ENCODE measurements at regions not wholly inside any gene's neighbourhood (a gene's known extent, or its start where the extent isn't known, plus 50 kb on each side); places are given as distances from the start of the nearest gene placed in this dataset.

DNA sequence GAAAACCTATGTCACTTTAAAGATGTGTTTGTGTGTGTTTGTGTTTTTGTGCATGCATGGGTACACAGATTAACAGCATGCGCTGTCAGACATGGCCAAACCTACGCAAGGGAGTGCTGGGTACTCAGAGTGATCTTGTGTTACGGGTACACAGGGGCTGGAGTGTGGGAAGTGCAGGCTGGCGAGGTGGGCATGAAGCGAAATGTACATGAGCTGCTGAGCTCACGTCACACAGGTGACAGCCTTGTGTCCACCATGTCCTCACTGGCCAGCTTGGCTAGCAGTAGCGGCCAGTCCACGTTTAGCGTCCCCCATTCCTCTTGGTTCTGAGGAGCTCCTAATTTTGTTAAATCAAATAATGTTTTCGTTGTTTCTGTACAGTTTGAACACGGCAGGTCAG, 979.7 kb upstream of the TMEM132C start:
- Mint-ChIP-seq H3K27me3 (no peaks in the 10 kb centered on the region), H3K27ac (no peak overlapping the region), H3K9me3 (no peaks in the 10 kb centered on the region), H3K4me3 (no peak overlapping the region), H3K4me1 (no peaks in the 10 kb centered on the region)
- DNase-seq (no peak), ATAC-seq (no peak)

DNA sequence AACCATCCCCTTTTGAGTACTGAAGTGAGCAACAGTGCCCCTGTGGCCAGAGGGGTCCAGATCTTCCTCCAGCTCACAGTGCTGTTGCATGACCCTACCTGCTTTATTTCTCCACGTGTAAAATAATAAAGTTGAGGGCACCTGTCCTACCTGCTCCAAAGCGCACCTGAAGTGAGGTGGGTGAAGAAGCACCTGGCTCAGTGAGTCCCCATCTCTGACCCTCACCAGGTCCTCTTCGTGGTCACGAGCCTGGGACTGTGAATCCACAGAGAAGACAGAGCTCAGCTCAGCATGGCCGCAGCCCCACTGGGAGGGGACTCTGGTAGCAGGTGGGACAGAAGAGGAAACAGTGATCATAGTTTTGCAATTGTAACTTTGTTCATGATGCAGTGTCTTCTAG, 976.7 kb upstream of the TMEM132C start:
- H3K4me3 Mint-ChIP-seq = no peak overlapping the region
- peak overlapping the region in 1 of 2 donors; percentile 85 for H3K27ac Mint-ChIP-seq
- peaks cover 15% of the 10 kb centered on the region for H3K27me3 Mint-ChIP-seq
- H3K4me1 Mint-ChIP-seq = no peaks in the 10 kb centered on the region
- H3K9me3 Mint-ChIP-seq = no peaks in the 10 kb centered on the region
- ATAC-seq (no peak), DNase-seq (no peak)

DNA sequence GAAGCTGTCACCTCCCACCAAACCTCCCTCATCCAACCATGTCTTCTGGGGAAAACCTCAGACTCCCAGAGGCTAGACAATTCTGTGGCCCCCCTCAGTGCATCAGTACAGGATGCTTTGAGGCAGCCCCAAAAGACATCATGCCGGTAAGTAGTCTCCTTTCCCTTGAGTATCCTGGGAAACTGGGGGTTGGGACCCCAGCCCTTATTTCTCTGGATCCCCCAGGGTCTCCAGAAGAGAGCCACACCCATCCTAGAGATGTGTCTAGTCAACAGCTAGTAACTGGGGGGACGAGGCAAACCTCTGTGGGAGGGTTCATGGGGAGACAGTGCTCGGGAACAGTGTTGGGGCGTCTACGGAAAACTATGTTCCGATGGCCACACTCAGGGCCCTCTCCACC, 974.2 kb upstream of the TMEM132C start:
- Mint-ChIP-seq H3K27ac (no peak overlapping the region), H3K4me3 (no peak overlapping the region)

DNA sequence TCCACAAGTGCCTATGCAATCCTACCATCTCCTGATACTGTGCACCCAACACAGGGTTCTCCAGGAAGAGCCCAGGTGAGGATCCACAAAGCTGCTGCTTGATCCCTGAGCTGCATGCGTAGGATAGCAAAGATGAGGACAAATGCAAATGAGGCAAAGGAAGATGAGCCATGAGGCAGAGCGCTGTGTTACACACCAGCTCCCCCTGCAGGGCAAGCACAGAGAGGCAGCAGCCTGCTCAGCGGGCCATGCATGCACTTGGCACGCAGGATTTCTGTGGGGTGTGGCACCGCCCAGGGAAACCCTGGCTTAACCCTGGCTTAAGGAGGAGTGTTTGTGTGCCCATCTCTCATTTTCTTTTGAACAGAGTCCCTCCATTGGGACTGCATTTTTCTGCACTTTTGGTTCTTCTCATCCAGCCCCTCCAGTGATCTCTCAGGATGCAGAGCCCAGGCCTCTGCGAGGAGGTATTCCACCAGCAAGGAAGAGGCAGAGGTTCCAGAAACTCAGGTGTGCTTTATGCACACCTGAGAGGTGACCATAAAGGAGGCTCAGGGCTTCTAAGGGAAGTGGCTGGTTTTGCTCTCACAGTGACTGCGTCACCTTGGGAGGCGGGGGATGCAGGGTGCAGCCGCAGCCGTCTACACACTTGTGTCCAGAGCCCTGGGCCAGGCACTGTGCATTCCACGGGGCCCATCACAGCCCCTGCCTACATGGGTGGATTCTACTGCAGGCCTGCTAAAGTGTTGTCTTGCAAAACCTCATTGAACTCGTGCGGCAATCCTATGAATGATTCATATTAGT, 973.3 kb upstream of the TMEM132C start:
- peak; percentile 30 to 39 for DNase-seq
- Mint-ChIP-seq H3K27me3 (peaks cover 18% of the 10 kb centered on the region), H3K9me3 (no peaks in the 10 kb centered on the region), H3K27ac (no peak overlapping the region), H3K4me1 (no peaks in the 10 kb centered on the region), H3K4me3 (no peak overlapping the region)
- peak; percentile 75 for ATAC-seq

More for the DNA sequence above, 974.2 kb upstream of the TMEM132C start:
- H3K4me1 Mint-ChIP-seq = no peaks in the 10 kb centered on the region
- DNase-seq (no peak), ATAC-seq (no peak)
- peaks cover 18% of the 10 kb centered on the region for H3K27me3 Mint-ChIP-seq
- no peaks in the 10 kb centered on the region for H3K9me3 Mint-ChIP-seq

DNA sequence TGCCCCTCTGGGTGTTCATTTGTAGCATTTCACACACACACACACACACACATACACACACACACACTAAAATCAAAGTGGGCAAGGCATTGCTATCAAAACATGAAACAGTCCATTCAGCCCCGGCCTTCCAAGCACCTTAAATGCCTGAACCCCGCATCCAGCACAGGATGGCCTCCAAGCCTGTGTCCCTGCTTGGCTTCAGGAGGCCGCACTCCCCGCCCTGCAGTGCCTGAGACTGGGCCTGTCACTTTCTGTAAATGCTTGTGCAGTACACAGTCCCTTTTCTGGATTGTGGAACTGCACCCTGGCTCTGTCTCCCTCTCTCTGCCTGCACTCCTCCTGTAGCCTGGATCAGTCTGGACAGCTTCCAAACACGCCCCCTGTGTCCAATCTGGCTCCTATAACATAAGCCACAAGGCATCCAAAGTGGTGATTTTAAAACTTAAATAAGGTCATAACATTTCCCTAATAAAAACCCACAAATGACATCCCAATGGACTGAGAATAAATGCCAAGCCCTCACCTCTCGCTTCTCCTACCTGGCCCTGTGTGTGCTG, 972.2 kb upstream of the TMEM132C start:
- H3K9me3 Mint-ChIP-seq = no peaks in the 10 kb centered on the region
- H3K27ac Mint-ChIP-seq = peak overlapping the region in 1 of 2 donors; percentile 14
- H3K4me3 Mint-ChIP-seq = no peak overlapping the region
- H3K4me1 Mint-ChIP-seq = no peaks in the 10 kb centered on the region
- DNase-seq (no peak), ATAC-seq (no peak)
- H3K27me3 Mint-ChIP-seq = peaks cover 19% of the 10 kb centered on the region

DNA sequence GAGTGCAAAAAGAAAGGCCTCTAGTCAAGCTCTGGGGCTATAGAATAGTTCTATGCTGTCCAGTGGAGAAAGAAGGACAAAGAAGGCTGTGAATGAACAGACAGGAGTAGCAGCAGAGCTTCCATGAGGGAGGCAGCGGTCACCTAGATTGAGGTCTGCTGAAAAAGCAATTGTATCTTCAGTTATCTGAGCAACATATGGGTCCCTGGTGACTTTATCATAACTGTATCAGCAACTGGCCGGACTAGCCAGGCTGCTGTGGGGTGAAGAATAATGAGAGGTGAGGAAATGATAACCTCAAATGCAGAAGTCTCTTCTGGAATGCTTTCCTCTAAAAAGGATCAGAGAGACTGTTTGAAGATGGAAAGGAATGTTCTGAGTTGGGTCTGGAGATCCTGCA, 971.3 kb upstream of the TMEM132C start:
- no peak overlapping the region for H3K4me3 Mint-ChIP-seq
- no peak for DNase-seq
- no peak for ATAC-seq
- H3K9me3 Mint-ChIP-seq = no peaks in the 10 kb centered on the region
- H3K27me3 Mint-ChIP-seq = peaks cover 26% of the 10 kb centered on the region
- no peaks in the 10 kb centered on the region for H3K4me1 Mint-ChIP-seq
- no peak overlapping the region for H3K27ac Mint-ChIP-seq

DNA sequence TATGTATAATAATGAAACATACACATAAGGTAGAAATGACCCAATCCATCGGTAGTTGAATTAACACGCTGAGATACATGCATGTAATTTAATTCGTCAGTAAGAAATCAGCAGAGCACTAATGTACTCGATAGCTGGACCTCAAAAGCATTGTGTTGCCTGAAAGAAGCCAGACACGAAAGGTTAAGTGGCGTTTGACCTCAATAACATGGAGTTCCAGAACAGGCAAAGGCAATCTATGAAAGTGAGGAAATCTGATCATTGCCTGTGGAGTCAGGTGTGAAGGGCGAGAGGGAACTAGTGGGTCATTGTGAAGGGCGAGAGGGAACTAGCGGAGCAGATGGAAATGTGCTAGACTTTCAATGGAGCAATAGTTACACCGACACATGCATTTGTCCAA, 970.4 kb upstream of the TMEM132C start:
- Mint-ChIP-seq H3K4me3 (no peak overlapping the region), H3K27ac (no peak overlapping the region), H3K9me3 (no peaks in the 10 kb centered on the region), H3K4me1 (no peaks in the 10 kb centered on the region), H3K27me3 (peaks cover 33% of the 10 kb centered on the region)
- DNase-seq (no peak), ATAC-seq (no peak)

DNA sequence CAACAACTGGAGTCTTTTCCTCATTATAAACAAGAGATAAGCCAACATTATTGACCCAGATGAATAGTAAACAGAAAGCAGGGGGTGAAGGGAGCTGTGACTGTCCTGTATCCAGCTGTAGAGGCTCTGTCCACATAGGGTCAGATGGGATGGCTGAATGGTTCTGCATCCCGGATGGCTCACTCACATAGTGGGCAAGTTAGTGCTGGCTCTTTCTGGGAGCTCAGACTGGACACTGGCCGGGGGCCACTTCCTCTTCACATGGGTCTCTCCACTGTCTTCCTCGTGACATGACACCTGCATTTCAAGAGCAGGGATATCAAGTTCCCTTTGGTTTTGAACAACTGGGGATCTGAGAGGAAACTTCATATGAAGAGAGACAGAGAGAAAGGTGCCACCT, 969.6 kb upstream of the TMEM132C start:
- H3K9me3 Mint-ChIP-seq = no peaks in the 10 kb centered on the region
- H3K27ac Mint-ChIP-seq = no peak overlapping the region

DNA sequence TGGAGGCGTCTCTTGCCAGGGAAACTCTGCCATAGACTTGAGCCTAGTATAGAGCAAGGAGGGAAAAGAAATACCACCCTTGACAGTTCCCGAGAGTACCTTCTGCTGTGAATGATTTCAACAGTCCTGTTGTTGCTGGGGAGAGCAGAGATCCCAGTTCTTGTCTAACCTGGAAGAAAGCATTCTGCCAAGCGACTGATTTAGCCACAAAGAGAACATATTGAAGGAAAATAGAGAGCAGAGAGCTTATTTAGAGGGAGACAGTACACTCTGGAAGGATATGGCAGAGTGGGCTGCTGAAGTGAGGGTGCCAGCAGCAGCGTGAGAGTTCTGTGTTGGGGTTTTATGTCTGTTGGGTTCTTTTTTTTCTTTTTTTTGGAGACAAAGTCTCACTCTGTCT, 966.9 kb upstream of the TMEM132C start:
- H3K27me3 Mint-ChIP-seq = peaks cover 35% of the 10 kb centered on the region
- H3K27ac Mint-ChIP-seq = no peak overlapping the region
- H3K9me3 Mint-ChIP-seq = peaks cover 0 to 7% of the 10 kb centered on the region in 2 donors
- ATAC-seq (no peak), DNase-seq (no peak)
- no peak overlapping the region for H3K4me3 Mint-ChIP-seq
- no peaks in the 10 kb centered on the region for H3K4me1 Mint-ChIP-seq

More for the DNA sequence above, 969.6 kb upstream of the TMEM132C start:
- peaks cover 33% of the 10 kb centered on the region for H3K27me3 Mint-ChIP-seq
- ATAC-seq = no peak
- DNase-seq = no peak
- no peak overlapping the region for H3K4me3 Mint-ChIP-seq
- no peaks in the 10 kb centered on the region for H3K4me1 Mint-ChIP-seq

DNA sequence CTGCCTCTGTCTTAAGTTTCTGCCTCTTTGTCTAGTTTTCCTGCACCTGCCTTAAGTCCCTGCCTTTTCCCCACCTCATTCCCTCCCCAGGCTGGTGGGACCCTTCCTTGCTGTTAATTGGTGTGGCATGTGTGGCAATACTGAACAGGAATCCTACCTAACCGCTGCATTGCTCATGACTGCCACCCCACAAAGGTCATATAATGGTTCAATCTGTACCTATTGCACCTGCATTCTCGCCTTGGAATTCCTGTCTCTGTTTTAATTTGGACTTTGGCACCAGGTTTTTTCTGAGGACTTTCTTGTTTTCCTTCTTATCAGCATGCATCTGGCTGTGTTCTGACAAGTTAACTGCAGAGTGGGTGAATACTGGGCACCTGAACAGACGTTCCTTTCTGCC, 966.2 kb upstream of the TMEM132C start:
- Mint-ChIP-seq H3K27me3 (peaks cover 36% of the 10 kb centered on the region), H3K9me3 (peaks cover 0 to 8% of the 10 kb centered on the region in 2 donors), H3K27ac (no peak overlapping the region)

DNA sequence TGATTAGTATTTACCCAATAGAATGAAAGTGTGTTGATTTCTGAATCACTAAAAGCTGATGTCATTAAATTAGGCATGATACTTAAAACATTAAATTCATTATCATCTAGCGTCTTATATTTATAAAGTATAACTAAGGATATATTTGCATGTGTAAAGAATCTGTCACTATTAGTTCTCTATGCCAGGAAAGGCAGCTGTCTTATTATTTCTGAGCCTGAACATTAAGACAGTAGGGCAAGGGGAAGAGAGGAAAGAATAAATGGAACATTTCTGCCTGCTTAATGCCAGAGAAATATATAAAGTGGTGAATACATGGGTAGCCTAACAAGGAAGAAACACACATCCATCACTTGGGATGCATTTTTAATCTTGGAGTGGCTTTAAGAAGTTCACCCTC, 965.1 kb upstream of the TMEM132C start:
- H3K27ac Mint-ChIP-seq = no peak overlapping the region
- peaks cover 0 to 8% of the 10 kb centered on the region in 2 donors for H3K9me3 Mint-ChIP-seq
- no peaks in the 10 kb centered on the region for H3K4me1 Mint-ChIP-seq
- H3K27me3 Mint-ChIP-seq = peaks cover 47% of the 10 kb centered on the region
- ATAC-seq = no peak
- no peak for DNase-seq
- no peak overlapping the region for H3K4me3 Mint-ChIP-seq

More for the DNA sequence above, 966.2 kb upstream of the TMEM132C start:
- ATAC-seq (no peak), DNase-seq (no peak)
- Mint-ChIP-seq H3K4me1 (no peaks in the 10 kb centered on the region), H3K4me3 (no peak overlapping the region)

DNA sequence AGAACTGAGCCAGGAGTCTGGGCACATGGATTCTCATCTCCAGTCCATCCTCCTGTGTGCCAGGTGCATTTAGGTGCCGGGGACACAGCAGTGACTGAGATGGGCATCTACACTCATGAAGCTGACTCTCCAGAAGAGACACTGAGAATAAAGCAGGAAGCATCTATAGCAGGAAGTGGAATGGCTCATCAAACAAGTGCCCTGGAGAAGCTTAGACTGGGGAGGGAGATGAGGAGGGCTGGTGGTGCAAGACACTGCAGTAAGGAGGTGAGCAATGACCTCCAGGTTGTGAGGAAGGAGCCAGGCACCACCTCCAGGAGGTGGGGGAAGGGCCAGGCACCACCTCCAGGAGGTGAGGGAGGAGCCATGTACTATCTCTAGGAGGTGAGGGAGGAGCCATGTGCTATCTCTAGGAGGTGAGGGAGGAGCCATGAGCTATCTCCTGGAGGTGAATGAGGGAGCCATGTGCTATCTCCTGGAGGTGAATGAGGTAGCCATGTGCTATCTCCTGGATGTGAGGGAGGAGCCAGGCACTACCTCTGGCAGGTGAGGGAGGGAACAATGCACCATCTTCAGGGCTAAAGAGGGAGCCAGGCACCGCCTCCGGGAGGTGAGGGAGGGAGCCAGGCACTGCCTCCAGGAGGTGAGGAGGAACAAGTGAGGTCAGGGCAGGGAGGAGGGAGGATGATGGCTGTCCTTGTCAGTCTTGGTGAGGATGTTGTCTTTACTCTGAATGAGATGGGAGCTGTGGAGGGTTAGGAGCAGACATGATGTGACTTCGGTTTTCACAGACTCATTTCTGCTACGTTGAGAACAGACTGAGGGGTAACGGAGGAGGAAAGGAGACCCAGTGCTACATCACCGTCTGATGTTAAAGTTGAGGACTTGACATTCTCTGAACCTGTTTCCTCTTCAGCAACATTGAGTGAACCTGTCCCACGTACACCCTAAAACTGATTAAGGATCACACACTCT, 961.9 kb upstream of the TMEM132C start:
- DNase-seq (no peak), ATAC-seq (no peak)
- H3K9me3 Mint-ChIP-seq = peaks cover 0 to 8% of the 10 kb centered on the region in 2 donors
- no peak overlapping the region for H3K4me3 Mint-ChIP-seq
- peaks cover 72% of the 10 kb centered on the region for H3K27me3 Mint-ChIP-seq
- peaks cover under 1% of the 10 kb centered on the region for H3K4me1 Mint-ChIP-seq
- peak overlapping the region in 1 of 2 donors; percentile 42 for H3K27ac Mint-ChIP-seq

DNA sequence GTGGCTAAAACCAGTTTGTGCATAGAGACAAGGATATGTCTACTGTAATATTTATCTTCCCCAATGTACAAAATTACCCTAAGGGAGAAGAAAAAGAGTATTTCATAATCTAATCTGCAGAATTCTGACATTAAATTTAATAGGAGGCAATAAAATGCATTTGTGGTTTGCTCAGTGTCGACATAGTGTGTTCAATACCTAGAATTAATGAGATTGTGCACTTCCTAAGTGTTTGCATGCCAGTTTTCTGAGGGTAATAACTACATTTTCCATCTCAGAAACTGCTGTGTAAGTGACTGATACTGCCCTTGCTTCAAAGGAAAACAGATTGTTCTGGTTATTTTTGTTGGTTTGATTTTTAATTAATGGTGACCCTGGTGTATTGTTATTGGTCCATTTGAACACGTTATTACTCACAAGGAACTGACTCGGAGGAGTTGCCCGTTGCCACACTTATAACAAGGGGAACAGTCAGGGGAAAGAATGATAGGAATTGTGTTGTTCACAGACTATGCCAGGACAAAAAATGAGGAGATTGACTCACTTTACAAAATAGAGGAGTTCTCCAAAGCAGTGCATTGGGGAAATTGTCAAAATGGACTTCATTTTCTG, 960.3 kb upstream of the TMEM132C start:
- Mint-ChIP-seq H3K4me3 (no peak overlapping the region), H3K4me1 (peaks cover 6% of the 10 kb centered on the region), H3K27me3 (peaks cover 66% of the 10 kb centered on the region), H3K27ac (no peak overlapping the region), H3K9me3 (peaks cover 0 to 8% of the 10 kb centered on the region in 2 donors)
- no peak for ATAC-seq
- no peak for DNase-seq

DNA sequence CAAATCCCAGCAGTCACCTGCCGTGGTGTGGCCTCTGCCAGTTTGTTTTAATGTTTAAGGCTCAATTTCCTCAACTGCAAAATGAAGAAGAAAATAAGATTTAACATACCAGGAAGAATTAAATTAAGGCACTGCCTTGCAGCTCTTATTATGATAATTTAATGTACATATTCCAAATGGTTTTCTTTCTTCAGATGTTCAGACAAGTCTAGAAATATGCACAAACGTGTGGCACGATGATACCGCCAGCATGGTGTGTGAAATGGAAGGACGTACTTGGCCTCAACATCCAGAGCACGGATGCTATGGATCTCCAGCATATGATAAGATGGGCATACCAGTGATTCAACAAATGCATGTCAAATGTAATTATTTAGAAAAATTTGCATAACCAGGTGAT, 959.4 kb upstream of the TMEM132C start:
- ATAC-seq = no peak
- Mint-ChIP-seq H3K4me1 (peaks cover 6% of the 10 kb centered on the region), H3K9me3 (peaks cover 0 to 8% of the 10 kb centered on the region in 2 donors)

DNA sequence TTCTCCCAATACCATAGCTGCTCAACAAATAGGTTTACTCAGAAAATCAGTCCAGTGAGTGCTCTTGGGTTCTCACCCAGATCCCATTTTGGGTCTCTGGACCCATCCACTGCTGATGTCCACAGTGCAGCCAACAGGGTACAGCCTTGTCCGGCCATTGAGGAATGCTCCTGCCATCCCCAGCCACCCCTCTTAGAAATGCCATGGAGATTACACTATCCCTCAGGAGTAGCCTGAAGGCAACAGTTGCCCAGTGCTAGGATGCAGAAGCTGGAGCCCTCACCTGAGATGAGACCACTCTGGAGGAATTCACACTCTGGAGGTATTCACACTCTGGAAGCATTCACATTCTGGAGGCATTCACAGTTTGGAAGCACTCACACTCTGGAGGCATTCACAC, 958.8 kb upstream of the TMEM132C start:
- Mint-ChIP-seq H3K27me3 (peaks cover 59% of the 10 kb centered on the region), H3K4me1 (peaks cover 6% of the 10 kb centered on the region), H3K27ac (no peak overlapping the region), H3K4me3 (no peak overlapping the region), H3K9me3 (peaks cover 0 to 8% of the 10 kb centered on the region in 2 donors)
- DNase-seq (no peak), ATAC-seq (no peak)

More for the DNA sequence above, 959.4 kb upstream of the TMEM132C start:
- DNase-seq = no peak
- no peak overlapping the region for H3K27ac Mint-ChIP-seq
- H3K4me3 Mint-ChIP-seq = no peak overlapping the region
- H3K27me3 Mint-ChIP-seq = peaks cover 64% of the 10 kb centered on the region
